ENCODE measurements at regions not wholly inside any gene's neighbourhood (a gene's known extent, or its start where the extent isn't known, plus 50 kb on each side); places are given as distances from the start of the nearest gene placed in this dataset.

- TF ChIP-seq AFF4 (CRISPR knock-in tag; IDR thresholded peaks at IDR 0.05; ENCODE audit: borderline replicate concordance) (no peak), NFATC4 (CRISPR knock-in tag; IDR thresholded peaks at IDR 0.05) (no peak), USF2 (CRISPR knock-in tag; IDR thresholded peaks at IDR 0.05) (no peak), ZNF317 (CRISPR knock-in tag; IDR thresholded peaks at IDR 0.05; ENCODE audit: borderline replicate concordance, low read depth) (no peak), TCF7 (CRISPR knock-in tag; IDR thresholded peaks at IDR 0.05; ENCODE audit: low read depth) (no peak), E2F1 (CRISPR knock-in tag; IDR thresholded peaks at IDR 0.05) (no peak), CREB1 (CRISPR knock-in tag; IDR thresholded peaks at IDR 0.05) (no peak), ZNF138 (CRISPR knock-in tag; conservative IDR thresholded peaks at IDR 0.05) (no peak)
- TF ChIP-seq, protein P1, sequence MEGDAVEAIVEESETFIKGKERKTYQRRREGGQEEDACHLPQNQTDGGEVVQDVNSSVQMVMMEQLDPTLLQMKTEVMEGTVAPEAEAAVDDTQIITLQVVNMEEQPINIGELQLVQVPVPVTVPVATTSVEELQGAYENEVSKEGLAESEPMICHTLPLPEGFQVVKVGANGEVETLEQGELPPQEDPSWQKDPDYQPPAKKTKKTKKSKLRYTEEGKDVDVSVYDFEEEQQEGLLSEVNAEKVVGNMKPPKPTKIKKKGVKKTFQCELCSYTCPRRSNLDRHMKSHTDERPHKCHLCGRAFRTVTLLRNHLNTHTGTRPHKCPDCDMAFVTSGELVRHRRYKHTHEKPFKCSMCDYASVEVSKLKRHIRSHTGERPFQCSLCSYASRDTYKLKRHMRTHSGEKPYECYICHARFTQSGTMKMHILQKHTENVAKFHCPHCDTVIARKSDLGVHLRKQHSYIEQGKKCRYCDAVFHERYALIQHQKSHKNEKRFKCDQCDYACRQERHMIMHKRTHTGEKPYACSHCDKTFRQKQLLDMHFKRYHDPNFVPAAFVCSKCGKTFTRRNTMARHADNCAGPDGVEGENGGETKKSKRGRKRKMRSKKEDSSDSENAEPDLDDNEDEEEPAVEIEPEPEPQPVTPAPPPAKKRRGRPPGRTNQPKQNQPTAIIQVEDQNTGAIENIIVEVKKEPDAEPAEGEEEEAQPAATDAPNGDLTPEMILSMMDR (IDR thresholded peaks at IDR 0.05) = no peak
These were observed 311.5 kb downstream of the CBLN2 start for GRCh38 chr18:72232644-72233043.
